Brain microvascular endothelial cell (primary cell): ENCODE measurements at regions not wholly inside any gene's neighbourhood (a gene's known extent, or its start where the extent isn't known, plus 50 kb on each side); places are given as distances from the start of the nearest gene placed in this dataset.

Source experiments
- DNase-seq: peaks from one replicate; pipeline ENCODE4 v3.0.0-alpha.2; 2020
- H3K27ac ChIP-seq: fragments of 250-450 bp; sonication (Bioruptor Pico); 2 replicates; pipeline ENCODE4 v1.5.1; 2020; ENCODE audit warnings: mild to moderate bottlenecking, moderate library complexity
- H3K27me3 ChIP-seq: fragments of 250-450 bp; sonication (Bioruptor Pico); replicated peaks from 2 replicates; pipeline ENCODE4 v1.5.1; 2020; ENCODE audit warnings: mild to moderate bottlenecking
- H3K36me3 ChIP-seq: fragments of 250-450 bp; sonication (Bioruptor Pico); replicated peaks from 2 replicates; pipeline ENCODE4 v1.5.1; 2020; ENCODE audit warnings: mild to moderate bottlenecking
- H3K4me3 ChIP-seq: 2 replicates; pipeline ENCODE4 v1.5.1; 2011; ENCODE audit warnings: low read depth, mild to moderate bottlenecking, control low read depth, low read length, moderate library complexity
- in situ Hi-C: cut with HindIII; loops from 2 replicates; pipeline ENCODE4 v1.10.0; 2017; ENCODE audit warnings: low sequenced_read_pairs, low pct_ligation_motif_present
- TF ChIP-seq, protein P1 (sequence below): IDR thresholded peaks from 2 replicates; pipeline ENCODE4 v1.5.1; 2011; ENCODE audit warnings: low read depth, mild to moderate bottlenecking, moderate library complexity, low read length, control low read depth, inconsistent platforms; ENCODE audit errors: missing control alignments

DNA sequence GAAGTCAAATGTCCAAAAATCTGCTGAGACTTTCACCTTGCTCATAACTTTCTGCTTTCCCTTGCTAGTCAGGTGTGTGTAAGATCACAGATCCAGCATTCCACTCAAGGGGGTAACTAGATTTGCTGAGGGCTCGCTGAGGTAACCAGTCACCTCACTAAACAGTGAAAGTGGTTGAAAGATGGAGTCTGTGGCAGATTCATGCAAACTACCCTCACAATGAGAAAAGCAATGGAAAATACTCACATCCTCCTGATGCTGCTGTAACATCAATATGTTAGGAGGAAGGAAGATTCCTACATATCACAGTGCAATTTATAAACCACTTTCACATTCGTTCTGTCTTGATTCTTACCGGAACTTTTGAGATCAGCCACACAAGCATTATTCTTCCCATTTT, 174.3 kb upstream of the BCL6 start:
- in situ Hi-C loops: no loop called here
- Histone ChIP-seq H3K27ac (no peak overlapping the region), H3K4me3 (no peak overlapping the region)

DNA sequence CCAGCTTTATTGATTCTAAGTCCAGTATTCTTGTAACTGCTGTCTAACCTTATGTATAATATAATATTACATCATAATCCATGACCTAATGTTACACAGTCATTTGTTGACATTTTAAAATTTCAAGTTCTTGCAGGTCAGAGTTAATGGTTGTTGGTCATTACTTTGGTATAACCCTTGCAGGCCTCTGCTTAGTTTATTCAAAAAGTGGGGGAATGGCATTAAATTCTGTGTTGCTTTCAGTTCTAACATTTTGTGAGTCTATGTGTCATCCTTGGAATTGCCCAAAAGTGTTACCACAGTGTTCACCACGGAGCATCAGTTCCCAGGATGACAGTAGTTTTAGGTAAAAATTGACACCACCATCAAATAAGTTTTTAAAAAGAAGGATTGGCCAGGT, 174.8 kb upstream of the BCL6 start:
- in situ Hi-C loops: no loop called here
- Histone ChIP-seq H3K4me3 (no peak overlapping the region), H3K27me3 (no peaks in the 10 kb centered on the region), H3K27ac (no peak overlapping the region), H3K36me3 (no peaks in the 10 kb centered on the region)
- DNase-seq: no peak
- TF ChIP-seq, protein P1, sequence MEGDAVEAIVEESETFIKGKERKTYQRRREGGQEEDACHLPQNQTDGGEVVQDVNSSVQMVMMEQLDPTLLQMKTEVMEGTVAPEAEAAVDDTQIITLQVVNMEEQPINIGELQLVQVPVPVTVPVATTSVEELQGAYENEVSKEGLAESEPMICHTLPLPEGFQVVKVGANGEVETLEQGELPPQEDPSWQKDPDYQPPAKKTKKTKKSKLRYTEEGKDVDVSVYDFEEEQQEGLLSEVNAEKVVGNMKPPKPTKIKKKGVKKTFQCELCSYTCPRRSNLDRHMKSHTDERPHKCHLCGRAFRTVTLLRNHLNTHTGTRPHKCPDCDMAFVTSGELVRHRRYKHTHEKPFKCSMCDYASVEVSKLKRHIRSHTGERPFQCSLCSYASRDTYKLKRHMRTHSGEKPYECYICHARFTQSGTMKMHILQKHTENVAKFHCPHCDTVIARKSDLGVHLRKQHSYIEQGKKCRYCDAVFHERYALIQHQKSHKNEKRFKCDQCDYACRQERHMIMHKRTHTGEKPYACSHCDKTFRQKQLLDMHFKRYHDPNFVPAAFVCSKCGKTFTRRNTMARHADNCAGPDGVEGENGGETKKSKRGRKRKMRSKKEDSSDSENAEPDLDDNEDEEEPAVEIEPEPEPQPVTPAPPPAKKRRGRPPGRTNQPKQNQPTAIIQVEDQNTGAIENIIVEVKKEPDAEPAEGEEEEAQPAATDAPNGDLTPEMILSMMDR: no peak

More for the DNA sequence above, 174.3 kb upstream of the BCL6 start:
- Histone ChIP-seq H3K27me3 (no peaks in the 10 kb centered on the region), H3K36me3 (no peaks in the 10 kb centered on the region)
- TF ChIP-seq, protein P1: no peak
- no peak for DNase-seq

DNA sequence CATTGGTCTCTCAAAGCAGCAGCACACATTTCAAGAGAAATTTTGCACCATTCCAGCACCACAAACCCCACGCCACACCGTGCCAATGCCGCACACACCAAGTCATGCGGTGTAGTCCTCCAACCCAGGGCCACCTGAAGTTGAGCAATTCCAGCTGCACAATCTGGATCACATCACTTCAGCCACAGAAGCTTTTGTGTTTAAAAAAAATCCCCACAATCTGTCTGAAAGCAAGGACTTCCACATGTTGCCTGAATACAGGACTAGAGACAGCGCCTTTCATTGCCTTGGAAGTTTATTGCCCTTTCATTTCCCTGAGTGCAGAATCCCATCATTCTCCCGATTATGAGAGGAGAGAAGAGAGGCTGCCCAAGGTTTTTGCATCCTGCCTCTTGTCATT, 175.6 kb upstream of the BCL6 start:
- in situ Hi-C loops: no loop called here
- Histone ChIP-seq H3K27ac (no peak overlapping the region), H3K36me3 (no peaks in the 10 kb centered on the region), H3K4me3 (no peak overlapping the region), H3K27me3 (no peaks in the 10 kb centered on the region)
- DNase-seq: no peak
- TF ChIP-seq, protein P1: no peak

DNA sequence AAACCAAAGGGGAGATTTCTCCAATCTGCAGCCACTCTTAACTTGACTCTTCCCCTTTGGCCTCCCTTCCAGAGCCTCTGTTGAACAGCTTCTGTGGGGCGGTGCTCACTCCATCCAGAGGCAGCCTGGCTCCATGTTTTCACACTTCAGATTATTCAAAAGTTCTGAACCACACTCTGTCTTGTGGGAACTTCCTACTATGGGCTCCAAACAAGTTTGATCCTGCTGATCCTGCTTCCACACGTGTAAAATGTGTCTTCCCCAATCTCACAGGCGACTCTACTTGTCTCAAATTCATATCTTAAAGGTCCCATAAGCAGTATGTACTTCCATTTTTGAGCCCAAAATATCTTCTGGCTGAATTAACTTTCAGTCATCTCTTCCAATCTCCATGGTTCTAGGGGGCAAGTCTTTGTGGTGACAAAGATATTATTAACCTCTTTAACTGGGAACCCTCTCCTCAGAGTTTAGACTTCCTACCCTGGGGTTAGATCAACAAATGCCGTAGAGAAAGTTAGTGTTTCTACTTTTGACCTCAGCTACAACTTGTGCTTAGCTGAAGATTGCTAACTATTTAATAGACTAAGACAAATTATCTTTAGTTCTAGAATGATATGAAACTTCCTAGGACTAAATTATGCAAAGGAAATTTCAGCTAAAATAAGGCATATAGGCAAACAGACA, 176.3 kb upstream of the BCL6 start:
- H3K4me3 ChIP-seq: no peak overlapping the region
- TF ChIP-seq, protein P1: no peak
- H3K36me3 ChIP-seq: no peaks in the 10 kb centered on the region
- DNase-seq: no peak
- in situ Hi-C loops: no loop called here
- H3K27me3 ChIP-seq: no peaks in the 10 kb centered on the region
- H3K27ac ChIP-seq: peak overlapping the region; percentile 11

DNA sequence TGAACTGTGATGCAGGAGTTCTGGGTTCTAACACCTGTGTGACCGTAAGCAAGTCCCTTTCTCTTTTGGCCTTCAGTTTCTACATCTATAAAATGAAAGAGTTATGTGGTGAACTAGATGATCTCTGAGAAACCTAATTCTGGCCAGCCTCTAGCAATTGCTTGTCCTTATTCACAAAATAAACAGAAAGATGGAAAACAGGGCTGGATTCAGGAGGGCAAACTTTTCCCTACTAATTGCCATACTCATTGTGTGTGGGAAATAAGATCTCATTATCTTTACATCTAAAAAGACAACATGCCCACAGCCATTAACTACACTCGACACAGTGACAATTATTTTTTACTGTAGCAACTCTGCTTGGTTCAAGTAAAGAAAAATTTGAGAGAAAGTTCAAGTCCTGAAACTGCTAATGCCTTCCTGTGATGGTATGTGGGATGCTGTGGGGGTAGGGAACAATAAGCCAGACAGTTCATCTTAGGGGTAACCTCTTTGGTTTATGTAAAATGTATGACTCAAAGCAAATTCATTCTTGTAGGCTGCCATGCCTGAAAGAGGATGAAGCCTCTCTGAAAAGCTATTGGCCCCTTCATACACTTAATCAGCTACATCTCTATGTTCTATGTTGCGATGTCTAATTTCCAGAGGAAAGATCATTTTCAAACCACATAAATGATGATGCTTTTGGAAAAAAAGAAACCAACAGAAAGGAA, 177.6 kb upstream of the BCL6 start:
- Histone ChIP-seq H3K4me3 (no peak overlapping the region), H3K27ac (peak overlapping the region; percentile 63), H3K36me3 (no peaks in the 10 kb centered on the region), H3K27me3 (no peaks in the 10 kb centered on the region)
- TF ChIP-seq, protein P1: no peak
- in situ Hi-C loops: no loop called here
- peak; percentile 70 for DNase-seq
